ENCODE measurements at regions not wholly inside any gene's neighbourhood (a gene's known extent, or its start where the extent isn't known, plus 50 kb on each side); places are given as distances from the start of the nearest gene placed in this dataset.

GRCh38 chr4:140300271-140300970 is 73.0 kb upstream of the SCOC start (continued):
- TF ChIP-seq FOXK1 (CRISPR knock-in tag; IDR thresholded peaks at IDR 0.05) = no peak
- no peak for TF ChIP-seq HMGXB4 (CRISPR knock-in tag; IDR thresholded peaks at IDR 0.05)
- TF ChIP-seq ZNF396 (CRISPR knock-in tag; IDR thresholded peaks at IDR 0.05; ENCODE audit: borderline replicate concordance) = no peak
- no peak for TF ChIP-seq ZNF263 (CRISPR knock-in tag; IDR thresholded peaks at IDR 0.05; ENCODE audit: low read depth)
- no peak for TF ChIP-seq TEAD4 (CRISPR knock-in tag; IDR thresholded peaks at IDR 0.05)
- TF ChIP-seq E2F4 (CRISPR knock-in tag; IDR thresholded peaks at IDR 0.05; ENCODE audit: borderline replicate concordance, low read depth) = no peak
- TF ChIP-seq CREB1 (CRISPR knock-in tag; IDR thresholded peaks at IDR 0.05) = no peak
- TF ChIP-seq TCF7 (CRISPR knock-in tag; IDR thresholded peaks at IDR 0.05; ENCODE audit: low read depth) = no peak
- no peak for TF ChIP-seq CREM (CRISPR knock-in tag; IDR thresholded peaks at IDR 0.05)

- POLR2A ChIA-PET = no interaction called here
- peaks cover 2% of the 10 kb centered on the region for H3K27me3 Mint-ChIP-seq (ENCODE audit: low read depth)
- peaks cover 20% of the 10 kb centered on the region for H3K4me1 Mint-ChIP-seq
- TF ChIP-seq MAX (CRISPR knock-in tag; IDR thresholded peaks at IDR 0.05) = no peak
- TF ChIP-seq ERG (CRISPR knock-in tag; IDR thresholded peaks at IDR 0.05) = no peak
- TF ChIP-seq RELA (CRISPR knock-in tag; IDR thresholded peaks at IDR 0.05; ENCODE audit: borderline replicate concordance) = no peak
- no peak for TF ChIP-seq OVOL2 (CRISPR knock-in tag; IDR thresholded peaks at IDR 0.05; ENCODE audit: borderline replicate concordance)
- no peak for TF ChIP-seq CREB1 (CRISPR knock-in tag; IDR thresholded peaks at IDR 0.05)
- no peak overlapping the region for H3K4me3 Mint-ChIP-seq
- no peak overlapping the region for H3K27ac Mint-ChIP-seq
- no peak for DNase-seq (ENCODE audit: low spot score)
- no peaks in the 10 kb centered on the region for H3K9me3 Mint-ChIP-seq
- CTCF ChIA-PET = interaction anchor here (1.0 to 1.4 kb wide), 3 partner anchors 11 to 286 kb away, joined by 3 to 4 read pairs (median 3); no protein-coding TSS in a partner anchor
- no peaks in the 10 kb centered on the region for H3K36me3 Mint-ChIP-seq
- no peak for ATAC-seq
Observed at GRCh38 chr4:140298001-140298400, 75.4 kb upstream of the SCOC start.

GRCh38 chr4:140297221-140297570 is 76.2 kb upstream of the SCOC start:
- Mint-ChIP-seq H3K36me3 (no peaks in the 10 kb centered on the region), H3K27ac (no peak overlapping the region), H3K9me3 (no peaks in the 10 kb centered on the region), H3K4me1 (peaks cover 20% of the 10 kb centered on the region), H3K27me3 (ENCODE audit: low read depth) (peaks cover 2% of the 10 kb centered on the region), H3K4me3 (no peak overlapping the region)
- POLR2A ChIA-PET = no interaction called here
- ATAC-seq = peak; percentile 43; the same call in 1 of the 2 replicates
- CTCF ChIA-PET = no interaction called here
- DNase-seq (ENCODE audit: low spot score) = no peak
- TF ChIP-seq CDX4 (CRISPR knock-in tag; IDR thresholded peaks at IDR 0.05; ENCODE audit: borderline replicate concordance) (no peak), FOXP4 (CRISPR knock-in tag; IDR thresholded peaks at IDR 0.05) (no peak), ZBTB21 (CRISPR knock-in tag; IDR thresholded peaks at IDR 0.05; ENCODE audit: borderline replicate concordance) (no peak), JAZF1 (CRISPR knock-in tag; IDR thresholded peaks at IDR 0.05) (no peak), STAT6 (CRISPR knock-in tag; conservative IDR thresholded peaks at IDR 0.05; ENCODE audit: low read depth) (no peak), ZNF671 (CRISPR knock-in tag; IDR thresholded peaks at IDR 0.05) (no peak)

All from WTC11 (cell line).